ENCODE measurements at regions not wholly inside any gene's neighbourhood (a gene's known extent, or its start where the extent isn't known, plus 50 kb on each side); places are given as distances from the start of the nearest gene placed in this dataset.
"Not testable (repeated sequence)": the region's sequence is repeated elsewhere in the genome, so short reads cannot be mapped to it uniquely, and the experiment has no call there.

- not testable (repeated sequence) for TF ChIP-seq MYC (IDR thresholded peaks at IDR 0.05; ENCODE audit: borderline replicate concordance, low read length); POLR2A (IDR thresholded peaks at IDR 0.05; ENCODE audit: low read length)
Observed at GRCh38 chr3:112698442-112698841, 57.5 kb upstream of the CCDC80 start.

Data from A549 (cell line).